ENCODE measurements at regions not wholly inside any gene's neighbourhood (a gene's known extent, or its start where the extent isn't known, plus 50 kb on each side); places are given as distances from the start of the nearest gene placed in this dataset.

DNA sequence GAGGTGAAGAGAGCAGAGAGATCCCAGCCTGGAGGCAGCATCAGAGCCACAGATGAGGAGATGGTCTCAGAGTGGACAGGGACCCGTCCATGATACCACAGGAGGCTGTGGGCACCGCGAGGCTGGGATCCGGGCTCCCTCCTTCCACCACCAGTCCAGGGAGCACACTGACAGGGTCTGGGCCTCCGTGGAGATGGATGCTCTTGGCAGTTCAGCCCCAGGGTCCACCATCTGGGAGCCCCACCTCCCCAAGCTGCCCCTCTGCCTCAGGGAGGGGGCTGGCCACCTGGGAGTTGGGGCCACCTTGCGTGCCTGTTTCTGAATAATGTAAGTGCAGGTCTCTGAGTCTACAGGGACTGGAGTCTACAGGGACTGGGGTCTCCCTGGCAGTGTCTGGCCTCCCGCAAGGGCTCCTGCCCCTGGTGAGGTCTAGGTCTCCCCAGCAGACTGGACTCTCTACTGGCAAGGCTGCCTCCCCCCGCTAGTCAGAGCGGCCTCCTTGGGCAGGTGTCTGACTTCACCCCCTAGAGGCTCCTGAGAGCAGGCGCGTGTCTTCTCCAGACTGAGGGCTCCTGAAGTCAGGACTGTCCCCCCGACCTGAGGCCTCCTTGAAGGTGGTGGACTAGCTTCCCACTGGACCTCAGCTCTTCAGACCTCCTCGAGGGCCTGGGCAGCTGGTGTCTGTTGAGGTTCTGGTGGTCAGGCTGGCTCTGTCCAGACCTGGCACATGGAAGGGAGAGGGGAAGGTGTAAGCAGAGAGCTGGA lies 218.5 kb downstream of the PTPRU start:
- no peak overlapping the region for H3K4me3 ChIP-seq (ENCODE audit: low read length)
- TF ChIP-seq, protein P1, sequence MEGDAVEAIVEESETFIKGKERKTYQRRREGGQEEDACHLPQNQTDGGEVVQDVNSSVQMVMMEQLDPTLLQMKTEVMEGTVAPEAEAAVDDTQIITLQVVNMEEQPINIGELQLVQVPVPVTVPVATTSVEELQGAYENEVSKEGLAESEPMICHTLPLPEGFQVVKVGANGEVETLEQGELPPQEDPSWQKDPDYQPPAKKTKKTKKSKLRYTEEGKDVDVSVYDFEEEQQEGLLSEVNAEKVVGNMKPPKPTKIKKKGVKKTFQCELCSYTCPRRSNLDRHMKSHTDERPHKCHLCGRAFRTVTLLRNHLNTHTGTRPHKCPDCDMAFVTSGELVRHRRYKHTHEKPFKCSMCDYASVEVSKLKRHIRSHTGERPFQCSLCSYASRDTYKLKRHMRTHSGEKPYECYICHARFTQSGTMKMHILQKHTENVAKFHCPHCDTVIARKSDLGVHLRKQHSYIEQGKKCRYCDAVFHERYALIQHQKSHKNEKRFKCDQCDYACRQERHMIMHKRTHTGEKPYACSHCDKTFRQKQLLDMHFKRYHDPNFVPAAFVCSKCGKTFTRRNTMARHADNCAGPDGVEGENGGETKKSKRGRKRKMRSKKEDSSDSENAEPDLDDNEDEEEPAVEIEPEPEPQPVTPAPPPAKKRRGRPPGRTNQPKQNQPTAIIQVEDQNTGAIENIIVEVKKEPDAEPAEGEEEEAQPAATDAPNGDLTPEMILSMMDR (IDR thresholded peaks at IDR 0.05; ENCODE audit: insufficient read depth, low read depth, low read length, missing control alignments), result no peak
- DNase-seq (ENCODE audit: low read depth), result no peak

- no peak overlapping the region for H3K4me3 ChIP-seq (ENCODE audit: low read length)
- peak; percentile 36 for DNase-seq (ENCODE audit: low read depth)
- TF ChIP-seq, protein P1 (IDR thresholded peaks at IDR 0.05; ENCODE audit: insufficient read depth, low read depth, low read length, missing control alignments), result peak; percentile 30
Observed at GRCh38 chr1:29453502-29454240, 217.3 kb downstream of the PTPRU start.

DNA sequence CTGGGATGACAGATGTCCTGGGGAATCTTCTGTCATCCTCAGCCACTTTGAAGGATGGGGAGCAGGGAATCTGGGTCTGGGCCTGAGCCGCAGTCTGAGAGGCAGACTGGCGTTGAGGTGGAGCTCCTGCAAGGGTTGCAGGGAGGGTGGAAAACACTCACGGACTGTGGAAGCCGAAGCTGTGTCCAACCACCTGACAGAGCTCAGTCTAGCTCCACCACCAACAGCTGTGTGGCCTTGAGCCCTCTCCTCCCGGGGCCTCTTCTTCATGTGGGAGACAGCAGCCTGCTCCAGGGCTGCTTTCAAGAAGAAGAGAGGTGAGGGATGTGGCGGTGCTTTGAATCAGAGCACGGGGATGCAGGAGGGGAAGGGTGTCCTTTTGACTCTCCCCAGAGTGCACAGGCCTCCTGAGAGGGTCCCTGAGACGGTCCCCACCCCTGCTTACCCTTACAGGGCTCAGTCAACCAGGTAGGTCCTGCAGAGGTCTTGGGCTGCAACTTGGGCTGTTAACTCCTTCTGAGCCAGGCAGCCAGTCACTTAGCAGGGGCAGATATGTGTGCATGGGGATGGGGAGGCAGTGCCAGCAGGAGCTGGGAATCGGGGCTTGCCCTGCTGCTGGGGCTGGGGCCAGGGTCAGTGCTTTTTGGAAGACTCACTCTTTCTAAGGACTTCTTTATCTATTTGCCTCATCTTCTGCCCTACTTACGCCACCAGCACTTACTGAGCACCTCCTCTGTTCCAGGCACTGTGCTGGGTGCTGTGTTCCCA lies 216.3 kb downstream of the PTPRU start:
- TF ChIP-seq, protein P1 (IDR thresholded peaks at IDR 0.05; ENCODE audit: insufficient read depth, low read depth, low read length, missing control alignments), result no peak
- no peak overlapping the region for H3K4me3 ChIP-seq (ENCODE audit: low read length)
- no peak for DNase-seq (ENCODE audit: low read depth)

- no peak for DNase-seq (ENCODE audit: low read depth)
- TF ChIP-seq, protein P1 (IDR thresholded peaks at IDR 0.05; ENCODE audit: insufficient read depth, low read depth, low read length, missing control alignments), result no peak
- H3K4me3 ChIP-seq (ENCODE audit: low read length), result no peak overlapping the region
Observed at GRCh38 chr1:29451368-29451892, 215.1 kb downstream of the PTPRU start.

GRCh38 chr1:29450591-29450990 lies 214.3 kb downstream of the PTPRU start:
- TF ChIP-seq, protein P1 (IDR thresholded peaks at IDR 0.05; ENCODE audit: insufficient read depth, low read depth, low read length, missing control alignments), result no peak
- no peak overlapping the region for H3K4me3 ChIP-seq (ENCODE audit: low read length)
- no peak for DNase-seq (ENCODE audit: low read depth)

GRCh38 chr1:29448456-29449235 lies 212.3 kb downstream of the PTPRU start:
- H3K4me3 ChIP-seq (ENCODE audit: low read length), result no peak overlapping the region
- DNase-seq (ENCODE audit: low read depth), result no peak
- TF ChIP-seq, protein P1 (IDR thresholded peaks at IDR 0.05; ENCODE audit: insufficient read depth, low read depth, low read length, missing control alignments), result no peak

All from epithelial cell of esophagus (primary cell).